Endodermal cell (in vitro differentiated cells): ENCODE measurements at regions not wholly inside any gene's neighbourhood (a gene's known extent, or its start where the extent isn't known, plus 50 kb on each side); places are given as distances from the start of the nearest gene placed in this dataset.
"Not testable (repeated sequence)": the region's sequence is repeated elsewhere in the genome, so short reads cannot be mapped to it uniquely, and the experiment has no call there.

Experiments
- DNase-seq: peaks from one replicate; pipeline ENCODE4 v3.0.0-alpha.2; 2017
- H3K27ac ChIP-seq: 2 replicates; pipeline ENCODE4 v1.5.1; 2013; ENCODE audit warnings: mild to moderate bottlenecking, low read depth, low read length, moderate library complexity
- H3K27me3 ChIP-seq: 2 replicates; pipeline ENCODE4 v1.6.1; 2013; ENCODE audit warnings: mild to moderate bottlenecking, low read length, moderate library complexity; ENCODE audit not compliant: insufficient read depth, control insufficient read depth, poor library complexity, severe bottlenecking
- H3K36me3 ChIP-seq: 2 replicates; pipeline ENCODE4 v1.7.0; 2013; ENCODE audit warnings: mild to moderate bottlenecking, low read length, moderate library complexity; ENCODE audit not compliant: control insufficient read depth, insufficient read depth
- H3K4me1 ChIP-seq: one replicate; pipeline ENCODE4 v1.7.0; 2013; ENCODE audit warnings: low read length; ENCODE audit not compliant: control insufficient read depth, insufficient read depth
- H3K4me3 ChIP-seq: 2 replicates; pipeline ENCODE4 v1.5.1; 2013; ENCODE audit warnings: mild to moderate bottlenecking, low read length, moderate library complexity
- H3K9ac ChIP-seq: 2 replicates; pipeline ENCODE4 v1.6.1; 2013; ENCODE audit warnings: mild to moderate bottlenecking, low read length, moderate library complexity; ENCODE audit not compliant: poor library complexity, severe bottlenecking; ENCODE audit errors: extremely low read depth
- H3K9me3 ChIP-seq: 2 replicates; pipeline ENCODE4 v1.6.1; 2013; ENCODE audit warnings: mild to moderate bottlenecking, low read length, moderate library complexity; ENCODE audit not compliant: control insufficient read depth
- H3K27ac Mint-ChIP-seq: 2 replicates; pipeline ENCODE4 v1.8.0; 2020; ENCODE audit warnings: mixed read lengths
- H3K27me3 Mint-ChIP-seq: 2 replicates; pipeline ENCODE4 v1.8.0; 2021; ENCODE audit warnings: mild to moderate bottlenecking, mixed read lengths; ENCODE audit not compliant: insufficient read depth
- H3K36me3 Mint-ChIP-seq: 2 replicates; pipeline ENCODE4 v1.8.0; 2020; ENCODE audit warnings: low read depth, mixed read lengths
- H3K4me1 Mint-ChIP-seq: 2 replicates; pipeline ENCODE4 v1.8.0; 2020; ENCODE audit warnings: mixed read lengths
- H3K4me3 Mint-ChIP-seq: 2 replicates; pipeline ENCODE4 v1.8.0; 2020; ENCODE audit warnings: mild to moderate bottlenecking, moderate library complexity, mixed read lengths
- H3K9me3 Mint-ChIP-seq: 2 replicates; pipeline ENCODE4 v1.8.0; 2020; ENCODE audit warnings: mild to moderate bottlenecking, mixed read lengths
- CTCF ChIP-seq: fragments of 200-600 bp; sonication (generic); conservative IDR thresholded peaks from 2 replicates; pipeline ENCODE4 v1.5.0; 2021; ENCODE audit warnings: antibody characterized with exemption, mild to moderate bottlenecking
- WGBS, 2 experiments: methylation state at CpG; one replicate each; pipeline versions ENCODE4 v1.1.5 to v1.1.7; 2013; ENCODE audit warnings: missing lambda C conversion rate in 2 of 2, mixed read lengths in 1 of 2; ENCODE audit not compliant: insufficient coverage in 1 of 2, insufficient read length in 1 of 2; 5-methylcytosine and 5-hydroxymethylcytosine counted together

GRCh38 chr3:177862962-177863491, 665.7 kb upstream of the TBL1XR1 start:
- no peaks in the 10 kb centered on the region for H3K36me3 ChIP-seq
- no peak overlapping the region for H3K27ac ChIP-seq
- TF ChIP-seq CTCF: peak; percentile 17
- H3K9ac ChIP-seq: no peak overlapping the region
- no peak overlapping the region for H3K4me3 Mint-ChIP-seq
- peaks cover 5% of the 10 kb centered on the region for H3K9me3 Mint-ChIP-seq
- no peaks in the 10 kb centered on the region for H3K36me3 Mint-ChIP-seq
- H3K4me1 ChIP-seq: no peaks in the 10 kb centered on the region
- no peak overlapping the region for H3K27ac Mint-ChIP-seq
- H3K4me3 ChIP-seq: no peak overlapping the region
- H3K4me1 Mint-ChIP-seq: no peaks in the 10 kb centered on the region
- no peaks in the 10 kb centered on the region for H3K27me3 ChIP-seq
- peaks cover 9% of the 10 kb centered on the region for H3K9me3 ChIP-seq
- DNase-seq: no peak
- no peaks in the 10 kb centered on the region for H3K27me3 Mint-ChIP-seq

DNA sequence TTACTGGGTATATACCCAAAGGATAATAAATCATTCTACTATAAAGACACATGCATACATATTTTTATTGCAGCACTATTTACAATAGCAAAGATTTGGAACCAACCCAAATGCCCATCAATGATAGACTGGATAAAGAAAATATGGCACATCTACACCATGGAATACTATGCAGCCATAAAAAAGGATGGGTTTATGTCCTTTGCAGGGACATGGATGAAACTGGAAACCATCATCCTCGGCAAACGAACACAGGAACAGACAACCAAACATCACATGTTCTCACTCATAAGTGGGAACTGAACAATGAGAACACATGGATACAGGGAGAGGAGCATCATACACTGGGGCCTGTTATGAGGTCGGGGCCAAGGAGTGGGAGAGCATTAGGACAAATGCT, 665.0 kb upstream of the KCNMB2 start:
- H3K9me3 Mint-ChIP-seq: peaks cover 38% of the 10 kb centered on the region
- H3K4me3 Mint-ChIP-seq, H3K4me1 ChIP-seq, H3K4me1 Mint-ChIP-seq, H3K27ac ChIP-seq, H3K27ac Mint-ChIP-seq, H3K27me3 Mint-ChIP-seq, H3K36me3 Mint-ChIP-seq, H3K27me3 ChIP-seq, H3K4me3 ChIP-seq, DNase-seq, H3K9ac ChIP-seq, H3K36me3 ChIP-seq: not testable (repeated sequence)
- 85 to 100% methylated on average over 1 to 3 of the region's 3 CpGs for WGBS, 2 experiments
- H3K9me3 ChIP-seq: peaks cover 18% of the 10 kb centered on the region

GRCh38 chr3:177878192-177878591, 658.0 kb upstream of the KCNMB2 start:
- Histone ChIP-seq H3K4me1 (no peaks in the 10 kb centered on the region), H3K36me3 (no peaks in the 10 kb centered on the region), H3K9ac (no peak overlapping the region), H3K9me3 (no peaks in the 10 kb centered on the region), H3K27me3 (no peaks in the 10 kb centered on the region), H3K4me3 (no peak overlapping the region), H3K27ac (no peak overlapping the region)
- WGBS, 2 experiments: 93 to 95% methylated on average over 3 of the region's 3 CpGs
- Mint-ChIP-seq H3K27me3 (no peaks in the 10 kb centered on the region), H3K4me3 (no peak overlapping the region), H3K4me1 (peaks cover 6% of the 10 kb centered on the region), H3K9me3 (no peaks in the 10 kb centered on the region), H3K27ac (no peak overlapping the region), H3K36me3 (no peaks in the 10 kb centered on the region)
- DNase-seq: no peak
- TF ChIP-seq CTCF: no peak

DNA sequence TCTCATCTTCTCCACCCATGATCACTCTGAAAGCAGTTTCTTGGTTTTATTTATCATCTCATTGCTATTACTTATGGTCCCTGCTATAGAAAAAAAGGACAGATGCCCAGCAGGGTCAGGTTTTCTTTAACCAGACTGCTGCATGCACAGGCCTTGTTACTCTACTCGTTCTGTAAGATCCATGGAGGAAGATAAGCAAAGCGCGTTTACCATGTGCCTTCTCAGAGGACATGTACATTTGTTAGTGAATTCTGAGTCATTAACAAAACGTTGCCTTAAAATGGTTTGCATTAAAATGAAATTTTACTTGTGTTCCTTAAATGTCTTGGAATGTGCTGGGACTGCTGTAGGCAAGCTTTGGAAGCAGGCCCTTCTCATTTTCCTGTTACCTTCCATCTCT, 657.3 kb upstream of the KCNMB2 start:
- Mint-ChIP-seq H3K27ac (no peak overlapping the region), H3K27me3 (no peaks in the 10 kb centered on the region), H3K36me3 (no peaks in the 10 kb centered on the region), H3K4me1 (peaks cover 6% of the 10 kb centered on the region), H3K9me3 (no peaks in the 10 kb centered on the region), H3K4me3 (no peak overlapping the region)
- Histone ChIP-seq H3K9me3 (no peaks in the 10 kb centered on the region), H3K4me3 (no peak overlapping the region), H3K36me3 (no peaks in the 10 kb centered on the region), H3K27me3 (no peaks in the 10 kb centered on the region), H3K27ac (no peak overlapping the region), H3K4me1 (no peaks in the 10 kb centered on the region), H3K9ac (no peak overlapping the region)
- DNase-seq: no peak
- WGBS, 2 experiments: 84 to 94% methylated on average over 3 to 4 of the region's 4 CpGs
- no peak for TF ChIP-seq CTCF
